Keratinocyte (primary cell): ENCODE measurements at regions not wholly inside any gene's neighbourhood (a gene's known extent, or its start where the extent isn't known, plus 50 kb on each side); places are given as distances from the start of the nearest gene placed in this dataset.

Source experiments
- DNase-seq: peaks from one replicate; pipeline ENCODE4 v3.0.0-alpha.2; 2011; ENCODE audit warnings: low read depth, missing footprints, low spot score
- FAIRE-seq: peaks from 2 replicates; lab custom pipeline; 2011; peaks lifted over from hg19 to GRCh38; lab: Jason Lieb, UNC
- H2AFZ ChIP-seq: 2 replicates; pipeline ENCODE4 v1.6.0; 2012; ENCODE audit warnings: low read length, control low read depth, inconsistent platforms; ENCODE audit not compliant: control insufficient read depth
- H3K27ac ChIP-seq: 2 replicates; pipeline ENCODE4 v1.5.1; 2011; ENCODE audit warnings: low read length; ENCODE audit not compliant: control insufficient read depth, insufficient read depth
- H3K27me3 ChIP-seq: 3 replicates; pipeline ENCODE4 v1.6.0; 2011; ENCODE audit warnings: low read length; ENCODE audit not compliant: control insufficient read depth, insufficient read depth; ENCODE audit errors: extremely low read depth
- H3K36me3 ChIP-seq, 2 experiments: 2 replicates in 1 of 2; 3 replicates in 1 of 2; pipeline ENCODE4 v1.5.1; 2011; ENCODE audit warnings: low read length in 2 of 2, mild to moderate bottlenecking in 1 of 2; ENCODE audit not compliant: control insufficient read depth in 2 of 2, insufficient read depth in 2 of 2; ENCODE audit errors: extremely low read depth in 1 of 2
- H3K4me1 ChIP-seq: 3 replicates; pipeline ENCODE4 v1.5.1; 2011; ENCODE audit warnings: low read length; ENCODE audit not compliant: control insufficient read depth, insufficient read depth; ENCODE audit errors: extremely low read depth
- H3K4me2 ChIP-seq: 3 replicates; pipeline ENCODE4 v1.6.0; 2011; ENCODE audit warnings: low read depth, low read length; ENCODE audit not compliant: control insufficient read depth, insufficient read depth; ENCODE audit errors: extremely low read depth
- H3K4me3 ChIP-seq, 3 experiments: fragments of 200-600 bp in 1 of 3; sonication (generic) in 1 of 3; 2 replicates in 2 of 3; 3 replicates in 1 of 3; pipeline ENCODE4 v1.5.1; 2011 to 2016; ENCODE audit warnings: low read length in 3 of 3, mild to moderate bottlenecking in 3 of 3, control low read depth in 2 of 3, inconsistent platforms in 1 of 3, low read depth in 1 of 3, mixed read lengths in 1 of 3, mixed run types in 1 of 3, moderate library complexity in 1 of 3; ENCODE audit not compliant: control insufficient read depth in 2 of 3, insufficient read depth in 2 of 3; ENCODE audit errors: extremely low read depth in 1 of 3
- H3K79me2 ChIP-seq: 2 replicates; pipeline ENCODE4 v1.6.0; 2012; ENCODE audit warnings: low read length; ENCODE audit not compliant: control insufficient read depth, insufficient read depth
- H3K9ac ChIP-seq: 3 replicates; pipeline ENCODE4 v1.6.0; 2011; ENCODE audit warnings: low read length; ENCODE audit not compliant: control insufficient read depth, insufficient read depth; ENCODE audit errors: extremely low read depth
- H3K9me1 ChIP-seq: 3 replicates; pipeline ENCODE4 v1.6.0; 2011; ENCODE audit warnings: low read length; ENCODE audit not compliant: control insufficient read depth, insufficient read depth; ENCODE audit errors: extremely low read depth
- H3K9me3 ChIP-seq: 2 replicates; pipeline ENCODE4 v1.5.1; 2012; ENCODE audit warnings: low read depth, low read length; ENCODE audit not compliant: control insufficient read depth
- H4K20me1 ChIP-seq: 3 replicates; pipeline ENCODE4 v1.6.0; 2011; ENCODE audit warnings: low read length; ENCODE audit not compliant: control insufficient read depth, insufficient read depth; ENCODE audit errors: extremely low read depth
- EZH2 ChIP-seq: IDR thresholded peaks from one replicate; pipeline ENCODE4 v1.6.1; 2012; ENCODE audit warnings: inconsistent platforms, mild to moderate bottlenecking, low read length, moderate library complexity
- dilution Hi-C: fragments of 300-500 bp; cut with MboI; formaldehyde crosslinking; loops from one replicate; pipeline ENCODE4 v1.7.0; 2020; ENCODE audit warnings: low sequenced_read_pairs; ENCODE audit not compliant: extremely low pct_ligation_motif_present
- TF ChIP-seq, protein P1 (sequence below), 3 experiments: IDR thresholded peaks in 1 of 3; conservative IDR thresholded peaks in 1 of 3; optimal IDR thresholded peaks in 1 of 3; 2 replicates in 2 of 3; 3 replicates in 1 of 3; pipeline versions ENCODE3 to v1.5.1; 2011; ENCODE audit warnings: low read length in 3 of 3, mild to moderate bottlenecking in 3 of 3, moderate library complexity in 2 of 3, control low read depth in 1 of 3, inconsistent platforms in 1 of 3; ENCODE audit not compliant: insufficient read depth in 2 of 3; ENCODE audit errors: extremely low read depth in 1 of 3

DNA sequence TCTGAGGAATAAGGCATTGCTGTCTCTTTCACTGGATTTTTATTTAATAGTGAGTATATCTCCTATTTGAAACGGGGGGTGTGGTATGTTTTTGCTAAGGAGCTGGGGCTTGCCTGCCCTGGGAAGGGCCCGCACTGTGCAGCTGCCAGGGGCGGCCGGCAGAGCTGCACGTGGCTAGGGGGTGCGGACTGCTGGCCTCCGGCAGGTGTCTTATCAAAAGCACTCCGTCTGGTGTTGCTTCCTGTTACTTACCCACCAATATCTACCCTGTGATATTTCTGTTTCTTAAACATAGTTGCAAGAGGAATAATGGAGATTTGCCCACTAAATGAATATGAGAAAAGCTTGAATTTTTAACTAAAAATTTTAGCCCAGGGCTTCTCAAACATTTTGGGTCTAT, 232.0 kb downstream of the IRX1 start:
- no peak for TF ChIP-seq EZH2
- TF ChIP-seq, protein P1, sequence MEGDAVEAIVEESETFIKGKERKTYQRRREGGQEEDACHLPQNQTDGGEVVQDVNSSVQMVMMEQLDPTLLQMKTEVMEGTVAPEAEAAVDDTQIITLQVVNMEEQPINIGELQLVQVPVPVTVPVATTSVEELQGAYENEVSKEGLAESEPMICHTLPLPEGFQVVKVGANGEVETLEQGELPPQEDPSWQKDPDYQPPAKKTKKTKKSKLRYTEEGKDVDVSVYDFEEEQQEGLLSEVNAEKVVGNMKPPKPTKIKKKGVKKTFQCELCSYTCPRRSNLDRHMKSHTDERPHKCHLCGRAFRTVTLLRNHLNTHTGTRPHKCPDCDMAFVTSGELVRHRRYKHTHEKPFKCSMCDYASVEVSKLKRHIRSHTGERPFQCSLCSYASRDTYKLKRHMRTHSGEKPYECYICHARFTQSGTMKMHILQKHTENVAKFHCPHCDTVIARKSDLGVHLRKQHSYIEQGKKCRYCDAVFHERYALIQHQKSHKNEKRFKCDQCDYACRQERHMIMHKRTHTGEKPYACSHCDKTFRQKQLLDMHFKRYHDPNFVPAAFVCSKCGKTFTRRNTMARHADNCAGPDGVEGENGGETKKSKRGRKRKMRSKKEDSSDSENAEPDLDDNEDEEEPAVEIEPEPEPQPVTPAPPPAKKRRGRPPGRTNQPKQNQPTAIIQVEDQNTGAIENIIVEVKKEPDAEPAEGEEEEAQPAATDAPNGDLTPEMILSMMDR (optimal IDR thresholded peaks at IDR 0.05 in 1 of 3, IDR thresholded peaks at IDR 0.05 in 1 of 3, conservative IDR thresholded peaks at IDR 0.05 in 1 of 3; ENCODE audit: extremely low read depth in 1 of 3, insufficient read depth in 2 of 3, low read length in 3 of 3) = no peak
- Histone ChIP-seq H3K4me3 (no peak overlapping the region), H4K20me1 (no peaks in the 10 kb centered on the region), H3K4me1 (no peaks in the 10 kb centered on the region), H3K79me2 (no peaks in the 10 kb centered on the region), H3K36me3 (no peaks in the 10 kb centered on the region), H2AFZ (no peak overlapping the region), H3K27me3 (no peaks in the 10 kb centered on the region), H3K9me3 (no peaks in the 10 kb centered on the region), H3K27ac (no peak overlapping the region), H3K9me1 (no peaks in the 10 kb centered on the region), H3K4me2 (no peak overlapping the region), H3K9ac (no peak overlapping the region)
- dilution Hi-C loops = no loop called here
- DNase-seq (no peak), FAIRE-seq (no peak)

DNA sequence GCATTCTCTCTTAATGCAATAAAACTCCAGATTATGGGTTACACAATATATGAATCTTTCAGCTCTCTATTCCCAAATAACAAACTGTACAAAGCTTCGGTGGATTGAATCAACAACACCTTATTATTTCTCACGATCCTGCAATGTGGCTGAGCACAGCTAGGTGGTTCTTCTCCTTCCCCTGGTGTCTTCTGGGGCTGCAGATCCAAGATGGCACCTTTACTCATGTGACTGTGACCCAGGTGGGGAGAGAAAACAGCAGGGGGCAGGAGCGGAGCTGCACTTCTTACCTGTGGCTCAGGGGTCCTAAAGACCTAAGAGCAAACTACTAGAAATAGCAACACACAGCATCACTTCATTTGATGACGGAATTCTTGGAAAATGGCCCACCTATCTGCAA, 233.1 kb downstream of the IRX1 start:
- H3K4me3 ChIP-seq = no peak overlapping the region
- H3K79me2 ChIP-seq = no peaks in the 10 kb centered on the region
- DNase-seq (no peak), FAIRE-seq (no peak)
- no peak overlapping the region for H2AFZ ChIP-seq
- no peaks in the 10 kb centered on the region for H3K27me3 ChIP-seq
- H4K20me1 ChIP-seq = no peaks in the 10 kb centered on the region
- H3K9me3 ChIP-seq = no peaks in the 10 kb centered on the region
- H3K9ac ChIP-seq = no peak overlapping the region
- no peaks in the 10 kb centered on the region for H3K4me1 ChIP-seq
- H3K27ac ChIP-seq = no peak overlapping the region
- no peaks in the 10 kb centered on the region for H3K36me3 ChIP-seq
- H3K9me1 ChIP-seq = no peaks in the 10 kb centered on the region
- TF ChIP-seq, protein P1 (optimal IDR thresholded peaks at IDR 0.05 in 1 of 3, IDR thresholded peaks at IDR 0.05 in 1 of 3, conservative IDR thresholded peaks at IDR 0.05 in 1 of 3; ENCODE audit: extremely low read depth in 1 of 3, insufficient read depth in 2 of 3, low read length in 3 of 3) = no peak
- no peak for TF ChIP-seq EZH2
- dilution Hi-C loops = no loop called here
- H3K4me2 ChIP-seq = no peak overlapping the region
